NCI-H146 (cell line): ENCODE measurements at regions not wholly inside any gene's neighbourhood (a gene's known extent, or its start where the extent isn't known, plus 50 kb on each side); places are given as distances from the start of the nearest gene placed in this dataset.
"Not testable (repeated sequence)": the region's sequence is repeated elsewhere in the genome, so short reads cannot be mapped to it uniquely, and the experiment has no call there.

Experiments used
- DNase-seq: peaks from one replicate; lab custom pipeline; 2025; lab: John Stamatoyannopoulos, UW

GRCh38 chr20:24836661-24837299 is 112.3 kb upstream of the CST7 start:
- DNase-seq: no peak

- DNase-seq: no peak
These were observed 111.2 kb upstream of the CST7 start for GRCh38 chr20:24837781-24838450.

DNA sequence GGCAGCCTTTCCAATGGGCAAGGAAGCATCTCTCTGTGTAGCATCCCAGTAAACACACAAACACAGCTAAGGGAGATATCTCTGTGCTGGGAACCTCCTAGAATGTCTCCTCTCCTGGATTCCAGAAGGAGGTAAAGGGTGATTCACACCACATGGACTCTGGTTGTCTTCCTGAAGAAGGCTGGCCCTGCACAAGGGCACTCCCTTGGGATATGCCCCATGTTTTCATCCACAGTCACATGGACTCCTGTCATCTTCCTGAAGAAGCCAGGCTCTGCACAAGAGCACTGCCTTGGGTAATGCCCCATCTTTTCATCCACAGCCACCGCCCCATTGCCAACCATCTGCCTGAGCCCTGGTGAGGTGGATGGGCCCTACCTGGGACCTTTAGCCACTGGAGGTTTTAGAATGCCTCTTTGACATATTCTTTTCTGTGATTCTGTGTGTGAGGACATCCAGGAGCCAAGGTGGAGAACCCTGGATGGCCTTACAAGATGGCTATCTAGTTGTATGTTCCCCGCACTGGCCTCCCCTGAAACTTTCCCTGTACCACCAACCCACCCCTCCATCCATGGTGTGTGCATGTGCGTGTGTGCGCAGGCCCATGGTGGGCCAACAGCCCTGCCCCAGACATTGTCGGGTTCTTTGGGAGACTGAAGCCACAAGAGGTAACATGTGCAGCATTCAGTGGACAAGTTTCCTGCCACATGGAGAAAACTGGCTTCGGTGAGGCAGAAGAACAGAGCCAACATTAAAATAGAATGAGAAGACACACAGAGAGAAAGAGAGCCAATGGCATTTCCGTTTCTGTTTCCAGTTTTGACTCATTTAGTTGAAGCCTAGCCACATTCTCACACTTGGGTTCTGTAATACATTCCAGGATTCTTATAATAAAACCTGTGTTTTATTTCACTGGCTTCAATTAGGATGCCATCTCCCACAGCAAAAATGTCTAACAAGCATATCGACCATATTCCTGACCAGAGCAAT is 110.2 kb upstream of the CST7 start:
- no peak for DNase-seq

DNA sequence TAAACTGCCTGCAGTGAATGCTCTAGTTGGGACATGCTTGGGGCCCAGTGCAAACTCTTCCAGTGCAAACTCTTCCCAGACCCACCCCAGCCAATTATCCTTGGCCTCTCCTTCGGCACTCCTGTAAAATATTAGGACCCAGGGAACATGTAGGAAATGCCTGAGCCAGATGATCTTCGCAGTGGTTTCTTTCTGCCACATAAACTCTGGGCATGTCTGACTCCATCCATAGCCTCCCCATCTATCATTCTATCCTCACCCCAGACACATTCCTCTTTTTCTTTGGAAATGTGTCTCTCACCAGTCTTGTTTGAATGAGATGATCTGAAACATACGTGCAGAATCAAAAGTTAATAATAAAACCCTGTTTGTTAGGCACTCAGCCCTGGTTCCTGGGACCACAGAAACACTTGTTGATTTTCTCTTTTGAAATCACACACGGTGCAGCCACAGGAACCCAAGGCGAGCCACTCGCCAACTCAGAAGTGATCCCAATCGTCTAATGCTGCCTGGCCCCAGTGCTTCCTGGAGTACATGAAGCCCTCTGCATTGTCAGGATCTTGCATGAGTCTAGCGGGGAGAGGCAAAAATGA is 108.9 kb upstream of the CST7 start:
- no peak for DNase-seq

- DNase-seq: no peak
These were observed 106.7 kb upstream of the CST7 start for GRCh38 chr20:24842274-24842917.

- no peak for DNase-seq
These were observed 106.0 kb upstream of the CST7 start for GRCh38 chr20:24842918-24843715.

- DNase-seq: no peak
These were observed 98.9 kb upstream of the CST7 start for GRCh38 chr20:24850176-24850575.

- no peak for DNase-seq
These were observed 97.6 kb upstream of the CST7 start for GRCh38 chr20:24851346-24852019.

DNA sequence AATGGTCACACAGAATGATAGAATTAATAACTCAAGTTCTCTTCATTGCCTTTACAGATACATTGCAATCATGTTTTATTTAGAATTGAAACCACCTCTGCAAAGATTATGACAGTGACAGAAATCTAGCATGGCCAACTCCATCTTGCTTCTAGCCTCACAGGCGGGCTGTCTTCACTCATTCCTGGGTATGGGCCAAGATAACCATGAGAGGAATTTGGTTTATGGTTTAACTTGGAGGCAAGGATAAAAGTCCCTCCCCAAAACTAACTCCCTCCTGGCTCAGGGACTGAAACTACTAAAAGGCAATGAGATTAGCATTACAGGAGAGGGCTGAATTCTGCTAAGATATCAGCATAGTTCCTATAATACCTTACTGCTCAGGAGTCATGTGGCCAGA is 95.2 kb upstream of the CST7 start:
- DNase-seq: no peak

- DNase-seq: no peak
These were observed 93.2 kb upstream of the CST7 start for GRCh38 chr20:24855848-24856247.

GRCh38 chr20:24858500-24858899 is 90.6 kb upstream of the CST7 start:
- DNase-seq: not testable (repeated sequence)

DNA sequence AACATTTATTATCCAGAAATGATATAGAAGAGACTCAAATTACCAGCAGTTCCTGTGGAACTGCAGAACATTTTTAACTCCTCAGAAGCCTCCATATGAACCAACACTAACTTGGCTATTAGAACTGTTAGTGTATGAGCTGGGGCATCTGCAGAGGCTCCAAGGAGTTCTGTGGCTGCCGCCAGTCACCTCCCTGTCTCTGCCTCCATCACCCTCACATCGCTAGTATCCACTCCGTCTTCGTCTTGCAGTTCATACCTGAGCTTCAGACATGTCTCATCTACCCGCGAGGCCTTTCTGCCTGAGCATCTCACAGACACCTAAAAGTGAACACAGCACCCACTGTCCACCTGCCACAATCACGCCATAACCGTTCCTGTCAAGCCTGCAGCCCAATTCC is 89.5 kb upstream of the CST7 start:
- no peak for DNase-seq

- DNase-seq: no peak
These were observed 86.9 kb upstream of the CST7 start for GRCh38 chr20:24862186-24862585.

DNA sequence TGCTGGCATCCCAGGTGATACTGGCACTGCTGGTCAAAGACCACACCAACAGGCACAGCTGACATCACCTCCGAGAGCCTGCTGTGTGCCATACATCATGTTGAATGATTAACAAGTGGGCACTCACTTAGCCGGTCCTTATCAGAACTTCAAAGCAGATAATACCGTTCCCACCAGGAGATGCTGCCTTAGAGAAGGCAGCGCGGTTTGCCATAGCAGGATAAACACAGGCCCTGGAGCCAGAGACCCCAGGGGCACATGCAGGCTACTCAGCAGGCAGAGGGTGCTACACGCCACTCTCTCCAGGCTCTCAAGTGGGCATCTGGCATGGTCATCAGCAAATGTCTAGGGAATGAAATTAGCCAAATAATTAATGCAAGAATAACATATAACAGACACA is 86.5 kb upstream of the CST7 start:
- DNase-seq: no peak

GRCh38 chr20:24863356-24863755 is 85.7 kb upstream of the CST7 start:
- no peak for DNase-seq

GRCh38 chr20:24866008-24866407 is 83.1 kb upstream of the CST7 start:
- no peak for DNase-seq

DNA sequence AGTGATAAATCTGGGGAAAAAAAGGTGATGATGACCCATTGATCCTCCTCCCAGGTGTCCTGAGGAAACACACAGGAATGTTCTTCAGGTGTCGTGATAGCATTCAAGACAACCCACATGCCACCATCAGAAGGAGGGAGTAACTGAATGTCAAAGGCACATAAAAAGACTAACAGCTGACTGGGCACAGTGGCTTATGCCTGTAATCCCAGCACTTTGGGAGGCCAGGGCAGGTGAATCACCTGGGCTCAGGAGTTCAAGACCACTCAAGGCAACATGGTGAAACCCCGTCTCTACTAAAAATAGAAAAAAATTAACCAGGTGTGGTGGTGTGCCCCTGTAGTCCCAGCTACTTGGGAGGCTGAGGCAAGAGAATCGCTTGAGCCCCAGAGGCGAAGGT is 82.3 kb upstream of the CST7 start:
- no peak for DNase-seq

DNA sequence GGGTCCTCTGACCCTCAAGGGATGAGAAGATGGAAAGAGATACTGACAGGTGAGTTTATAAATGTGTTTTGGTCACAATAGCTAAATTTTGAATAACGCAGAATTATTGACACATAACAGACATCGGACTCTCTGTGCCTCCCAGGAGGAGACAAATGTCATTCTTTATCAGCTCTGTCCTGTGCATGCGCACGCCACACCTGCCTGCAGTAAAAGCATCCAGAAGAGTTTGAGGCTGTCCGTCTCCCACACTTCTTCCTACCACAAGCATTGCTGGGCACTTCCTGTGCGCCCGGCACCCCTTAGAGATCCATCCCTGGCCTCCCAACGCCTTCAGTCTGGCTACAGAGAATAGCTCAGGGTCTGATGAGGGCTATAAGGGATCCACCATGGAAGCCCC is 81.5 kb upstream of the CST7 start:
- DNase-seq: no peak

GRCh38 chr20:24868396-24868927 is 80.6 kb upstream of the CST7 start:
- no peak for DNase-seq

GRCh38 chr20:24868959-24869358 is 80.1 kb upstream of the CST7 start:
- DNase-seq: no peak
